Pulmonary artery endothelial cell (primary cell): ENCODE measurements at regions not wholly inside any gene's neighbourhood (a gene's known extent, or its start where the extent isn't known, plus 50 kb on each side); places are given as distances from the start of the nearest gene placed in this dataset.
"Not testable (repeated sequence)": the region's sequence is repeated elsewhere in the genome, so short reads cannot be mapped to it uniquely, and the experiment has no call there.

ENCODE experiments used
- DNase-seq: peaks from one replicate; pipeline ENCODE4 v3.0.0-alpha.2; 2011; ENCODE audit warnings: low read depth, low spot score

- DNase-seq = no peak
Measured at GRCh38 chr4:160009656-160010493, 907.0 kb downstream of the RAPGEF2 start.

- no peak for DNase-seq
Measured at GRCh38 chr4:160019936-160020335, 917.1 kb downstream of the RAPGEF2 start.

- no peak for DNase-seq
Measured at GRCh38 chr4:160020804-160021203, 917.9 kb downstream of the RAPGEF2 start.

GRCh38 chr4:160021870-160022269 is 919.0 kb downstream of the RAPGEF2 start:
- no peak for DNase-seq

GRCh38 chr4:160026721-160027120 is 923.8 kb downstream of the RAPGEF2 start:
- DNase-seq = no peak

- no peak for DNase-seq
Measured at GRCh38 chr4:160034501-160034900, 931.6 kb downstream of the RAPGEF2 start.

- no peak for DNase-seq
Measured at GRCh38 chr4:160038615-160039014, 935.7 kb downstream of the RAPGEF2 start.

- no peak for DNase-seq
Measured at GRCh38 chr4:160044693-160045092, 941.8 kb downstream of the RAPGEF2 start.

GRCh38 chr4:160082432-160083207 is 979.7 kb downstream of the RAPGEF2 start:
- DNase-seq = no peak

- no peak for DNase-seq
Measured at GRCh38 chr4:160091631-160092030, 988.8 kb downstream of the RAPGEF2 start.

GRCh38 chr4:160100316-160100715 is 997.4 kb downstream of the RAPGEF2 start:
- DNase-seq = no peak

GRCh38 chr4:160110891-160111290 is 1008.0 kb downstream of the RAPGEF2 start:
- no peak for DNase-seq

- no peak for DNase-seq
Measured at GRCh38 chr4:160117686-160118085, 1014.8 kb downstream of the RAPGEF2 start.

GRCh38 chr4:160125576-160126287 is 1022.9 kb downstream of the RAPGEF2 start:
- DNase-seq = not testable (repeated sequence)

GRCh38 chr4:160127211-160127610 is 1024.3 kb downstream of the RAPGEF2 start:
- no peak for DNase-seq

- no peak for DNase-seq
Measured at GRCh38 chr4:160129439-160129838, 1026.6 kb downstream of the RAPGEF2 start.

GRCh38 chr4:160136021-160136420 is 1033.1 kb downstream of the RAPGEF2 start:
- no peak for DNase-seq

- no peak for DNase-seq
Measured at GRCh38 chr4:160141206-160141605, 1038.3 kb downstream of the RAPGEF2 start.

GRCh38 chr4:160142579-160142978 is 1039.7 kb downstream of the RAPGEF2 start:
- no peak for DNase-seq

- no peak for DNase-seq
Measured at GRCh38 chr4:160143574-160143973, 1040.7 kb downstream of the RAPGEF2 start.

GRCh38 chr4:160159457-160159856 is 1056.6 kb downstream of the RAPGEF2 start:
- DNase-seq = no peak

GRCh38 chr4:160161026-160161425 is 1058.1 kb downstream of the RAPGEF2 start:
- no peak for DNase-seq
